ENCODE measurements at regions not wholly inside any gene's neighbourhood (a gene's known extent, or its start where the extent isn't known, plus 50 kb on each side); places are given as distances from the start of the nearest gene placed in this dataset.
"Not testable (repeated sequence)": the region's sequence is repeated elsewhere in the genome, so short reads cannot be mapped to it uniquely, and the experiment has no call there.

DNA sequence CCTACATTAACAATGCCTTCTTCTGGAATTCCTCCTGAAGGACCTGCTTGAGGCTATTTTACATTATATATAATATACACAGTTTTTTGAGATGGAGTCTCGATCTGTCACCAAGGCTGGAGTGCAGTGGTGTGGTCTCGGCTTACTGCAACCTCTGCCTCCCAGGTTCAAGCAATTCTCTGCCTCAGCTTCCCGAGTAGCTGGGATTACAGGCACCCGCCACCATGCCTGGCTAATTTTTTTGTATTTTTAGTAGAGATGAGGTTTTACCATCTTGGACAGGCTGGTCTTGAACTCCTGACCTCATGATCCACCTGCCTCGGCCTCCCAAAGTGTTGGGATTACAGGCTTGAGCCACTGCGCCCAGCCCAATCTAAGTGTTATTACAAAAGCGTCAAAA is 71.9 kb upstream of the PRR23C start:
- DNase-seq = not testable (repeated sequence)

DNA sequence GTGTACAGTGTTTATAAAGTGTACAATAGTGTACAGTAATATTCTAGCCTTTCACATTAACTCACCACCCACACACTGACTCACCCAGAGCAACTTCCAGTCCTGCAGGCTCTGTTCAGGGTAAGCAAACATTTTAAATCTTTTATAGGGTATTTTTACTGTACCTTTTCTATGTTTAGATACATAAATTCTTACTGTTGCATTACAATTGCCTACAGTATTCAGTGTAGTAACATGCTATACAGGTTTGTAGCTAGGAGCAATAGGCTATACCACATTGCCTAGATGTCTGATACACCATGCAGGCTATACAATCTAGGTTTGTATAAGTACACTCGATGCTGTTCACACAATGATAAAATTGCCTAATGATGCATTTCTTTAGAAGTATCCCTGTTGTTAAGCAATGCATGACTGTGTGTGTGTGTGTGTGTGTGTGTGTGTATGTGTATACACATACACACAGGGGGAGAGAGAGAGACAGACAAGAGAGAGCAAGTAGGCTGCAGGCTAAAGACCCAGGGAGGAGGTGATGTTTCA is 72.5 kb upstream of the PRR23C start:
- no peak for DNase-seq

- DNase-seq = no peak
Measured at GRCh38 chr3:139117883-139118760, 73.4 kb upstream of the PRR23C start.

DNA sequence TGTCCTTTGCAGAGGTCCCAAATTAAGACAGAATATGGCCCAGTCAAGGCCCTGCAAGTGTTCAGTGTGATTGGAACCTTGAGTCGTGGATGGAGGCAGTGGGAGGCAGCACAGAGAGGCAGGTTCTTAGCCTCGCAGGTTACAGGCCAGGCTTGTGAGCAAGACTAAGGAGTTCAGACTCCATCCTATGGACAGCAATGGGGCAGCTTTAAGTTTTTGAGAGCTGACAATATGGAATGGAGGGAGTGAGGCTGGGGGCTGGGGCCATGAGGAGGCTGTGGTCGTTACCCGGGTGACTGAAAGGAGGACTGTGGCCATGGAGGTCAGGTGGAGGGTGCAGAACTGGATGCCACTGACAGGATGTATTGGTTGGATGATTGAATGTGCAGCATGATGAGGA is 74.1 kb upstream of the PRR23C start:
- no peak for DNase-seq

GRCh38 chr3:139119331-139120025 is 74.8 kb upstream of the PRR23C start:
- no peak for DNase-seq

DNA sequence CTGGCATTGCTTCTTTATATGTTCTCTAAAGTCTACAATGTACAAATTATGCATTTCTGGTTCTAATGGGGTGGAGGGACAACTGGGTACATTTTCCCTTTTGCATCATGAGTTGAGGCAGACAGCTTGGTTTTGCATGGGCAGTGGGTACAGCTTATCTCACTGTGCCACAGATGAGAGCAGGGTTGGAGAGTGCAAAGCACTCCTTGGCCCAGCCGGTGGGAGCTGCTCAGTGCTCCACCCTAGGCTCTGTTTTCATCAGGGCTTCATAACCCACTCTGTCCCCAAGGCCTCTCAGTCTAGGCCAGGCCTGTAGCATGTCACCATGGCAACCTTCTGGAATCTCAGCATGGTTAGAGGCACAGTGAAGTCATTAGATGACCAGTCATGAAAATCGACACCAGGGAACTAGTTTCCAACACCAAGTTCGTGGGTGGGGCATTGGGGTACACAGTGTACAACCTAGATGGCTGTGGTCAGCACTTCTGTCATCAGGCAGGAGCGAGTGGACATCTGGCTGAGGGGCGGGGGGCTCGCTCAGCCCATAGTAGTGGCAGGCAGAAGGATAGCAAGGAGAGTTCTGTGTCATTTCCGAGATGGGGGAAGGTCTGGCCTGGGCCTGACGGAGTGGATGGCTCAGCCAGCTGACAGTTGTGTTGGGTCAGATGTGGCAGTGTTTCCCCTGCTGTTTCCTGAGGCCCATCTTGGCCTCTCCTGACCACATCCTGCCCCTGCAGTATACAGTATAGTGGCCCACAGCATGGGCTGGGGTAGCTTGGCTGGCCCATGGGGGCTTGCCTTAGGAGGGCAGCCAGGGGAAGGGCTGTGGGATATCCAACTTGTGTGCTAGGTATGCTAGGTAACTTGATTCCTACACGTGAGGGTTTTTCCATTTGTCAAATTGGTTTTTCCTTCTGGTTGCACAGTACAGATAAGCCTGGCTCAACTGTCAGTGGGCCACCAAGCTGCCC is 75.7 kb upstream of the PRR23C start:
- no peak for DNase-seq

- no peak for DNase-seq
Measured at GRCh38 chr3:139121513-139122220, 77.0 kb upstream of the PRR23C start.

- DNase-seq = no peak
Measured at GRCh38 chr3:139122221-139122581, 77.5 kb upstream of the PRR23C start.

- no peak for DNase-seq
Measured at GRCh38 chr3:139122612-139123011, 77.9 kb upstream of the PRR23C start.

DNA sequence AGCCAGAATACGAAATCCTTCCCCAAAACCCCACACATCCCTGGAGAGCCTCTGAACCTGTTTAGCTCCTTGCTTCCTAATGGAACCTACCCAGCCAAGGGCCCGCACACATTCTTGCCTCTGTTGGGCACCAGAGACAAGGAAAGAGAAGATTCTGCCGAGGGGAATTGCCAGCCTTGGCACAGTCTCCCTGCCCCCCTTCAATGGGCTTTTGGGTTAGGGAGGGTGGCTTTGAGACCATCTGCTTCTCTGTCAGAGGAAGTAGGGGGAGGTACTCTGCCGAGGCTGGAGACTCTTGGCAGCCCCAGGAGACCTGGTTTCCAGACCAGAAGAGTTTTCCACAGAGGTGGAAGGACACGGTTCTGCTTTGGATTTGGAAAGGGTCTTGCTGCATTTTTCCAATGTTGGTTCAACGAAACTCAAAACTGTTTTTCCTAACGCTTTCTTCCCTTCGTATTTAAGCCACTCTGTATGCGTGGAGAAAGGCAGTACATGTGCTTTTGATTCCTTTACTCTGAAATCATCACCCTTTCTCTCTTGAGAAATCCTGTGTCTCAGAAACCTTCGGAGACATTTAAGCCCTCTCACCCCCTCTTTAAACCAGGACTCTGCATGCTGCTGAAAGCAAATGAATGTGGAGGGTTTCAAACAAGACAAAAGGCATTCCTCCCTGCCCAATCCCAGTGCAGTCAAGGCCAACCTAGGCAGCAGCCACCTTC is 78.8 kb upstream of the PRR23C start:
- DNase-seq = no peak

- DNase-seq = no peak
Measured at GRCh38 chr3:139124197-139124596, 79.5 kb upstream of the PRR23C start.

GRCh38 chr3:139127101-139127500 is 82.4 kb upstream of the PRR23C start:
- DNase-seq = no peak

GRCh38 chr3:139127629-139128028 is 82.9 kb upstream of the PRR23C start:
- not testable (repeated sequence) for DNase-seq

GRCh38 chr3:139128803-139129202 is 84.1 kb upstream of the PRR23C start:
- DNase-seq = no peak

DNA sequence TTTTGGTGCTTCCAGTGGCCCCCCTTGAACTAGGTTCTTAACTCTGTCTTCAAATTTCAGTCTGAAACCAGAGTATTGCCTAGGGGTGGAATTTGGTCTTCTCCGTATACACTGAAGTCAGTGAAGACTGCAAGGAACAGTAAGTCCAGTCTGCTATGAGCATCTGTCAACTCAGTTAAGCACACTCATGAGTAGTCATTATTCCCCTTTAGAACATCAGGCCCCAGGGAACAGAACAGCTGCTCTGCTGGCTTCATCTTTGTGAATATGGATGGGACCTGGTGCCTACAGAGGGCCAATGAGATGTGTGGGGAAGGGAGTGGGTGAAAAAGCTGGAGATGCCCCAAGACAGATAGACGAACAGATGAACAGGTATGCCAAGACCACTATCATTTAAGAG is 85.2 kb upstream of the PRR23C start:
- no peak for DNase-seq

DNA sequence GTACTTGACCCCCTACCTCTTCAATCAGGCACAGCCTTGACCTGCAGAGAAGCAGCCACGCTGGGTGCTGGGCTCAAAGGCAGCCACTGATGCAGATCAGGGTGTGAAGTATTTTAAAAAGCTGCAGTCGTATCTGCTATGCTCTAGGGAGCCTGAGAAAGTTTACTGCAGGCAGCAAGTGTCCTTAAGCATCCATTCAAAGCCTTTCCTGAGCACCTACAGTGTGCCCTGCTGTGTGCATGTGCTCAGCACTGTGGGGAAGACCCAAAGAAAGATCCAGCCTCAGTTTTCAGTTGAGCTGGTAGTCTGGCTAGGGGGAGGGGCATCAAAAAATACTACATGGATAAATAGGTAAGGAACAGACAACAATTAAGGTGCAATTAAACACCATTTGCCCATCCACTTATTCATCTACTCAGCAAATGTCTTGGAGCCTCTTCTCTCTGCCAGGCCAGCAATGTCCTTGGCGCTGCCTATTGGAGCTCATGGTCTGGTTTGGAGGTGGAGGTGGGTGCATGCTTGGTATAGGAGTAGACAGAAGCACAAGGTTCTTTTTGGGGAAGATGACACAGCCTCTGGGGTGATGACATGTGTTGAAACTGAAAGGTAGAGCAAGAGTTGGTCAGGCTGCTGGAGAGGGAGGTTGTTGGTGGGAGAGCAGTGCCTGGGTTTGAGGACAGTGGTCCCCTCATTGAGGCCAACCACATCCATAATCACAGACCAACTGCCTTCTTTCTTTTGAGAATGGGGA is 85.9 kb upstream of the PRR23C start:
- no peak for DNase-seq

DNA sequence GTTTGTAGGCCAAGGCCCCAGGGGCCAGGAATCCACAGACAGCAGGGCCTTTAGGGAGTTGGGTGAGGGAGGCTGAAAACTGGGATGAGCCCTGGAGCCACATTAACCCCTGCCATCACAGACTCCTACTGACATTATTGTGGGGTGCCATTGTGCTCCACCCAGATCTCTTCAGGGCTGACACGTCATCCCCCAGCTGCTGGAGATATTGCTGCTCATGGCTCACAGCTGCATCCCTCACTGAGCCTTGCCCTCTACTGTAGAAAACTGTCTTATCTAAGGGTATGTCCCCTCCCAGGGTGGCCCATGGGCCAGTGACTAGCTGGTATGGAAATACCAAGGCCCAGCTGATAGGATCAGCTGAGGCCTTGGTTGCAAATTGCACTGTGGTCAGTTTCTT is 87.3 kb upstream of the PRR23C start:
- DNase-seq = no peak

- DNase-seq = no peak
Measured at GRCh38 chr3:139132976-139133375, 88.3 kb upstream of the PRR23C start.

- DNase-seq = no peak
Measured at GRCh38 chr3:139134678-139135372, 90.1 kb upstream of the PRR23C start.

GRCh38 chr3:139135657-139136056 is 91.0 kb upstream of the PRR23C start:
- DNase-seq = no peak

Measured in activated CD4-positive, alpha-beta T cell treated with anti-CD3 and anti-CD28 coated beads, Interleukin-2, amount 50 U/mL, for 1 hour (primary cell).